GM12873 (cell line): ENCODE measurements at regions not wholly inside any gene's neighbourhood (a gene's known extent, or its start where the extent isn't known, plus 50 kb on each side); places are given as distances from the start of the nearest gene placed in this dataset.

Experiments
- CTCF ChIP-seq: IDR thresholded peaks from 2 replicates; pipeline ENCODE4 v1.5.1; 2012; ENCODE audit warnings: low read depth, mild to moderate bottlenecking, moderate library complexity, low read length, control low read depth; ENCODE audit not compliant: insufficient read depth; ENCODE audit errors: missing control alignments

GRCh38 chr5:133896873-133897272, 71.6 kb downstream of the C5orf15 start:
- TF ChIP-seq CTCF = no peak

GRCh38 chr5:133895979-133896845, 72.2 kb downstream of the C5orf15 start:
- no peak for TF ChIP-seq CTCF

- TF ChIP-seq CTCF = no peak
Observed at GRCh38 chr5:133894143-133894542, 74.3 kb downstream of the C5orf15 start.

- TF ChIP-seq CTCF = peak; percentile 17
Observed at GRCh38 chr5:133892774-133893173, 75.7 kb downstream of the C5orf15 start.

- TF ChIP-seq CTCF = no peak
Observed at GRCh38 chr5:133892306-133892705, 76.1 kb downstream of the C5orf15 start.

GRCh38 chr5:133891390-133891789, 77.0 kb downstream of the C5orf15 start:
- no peak for TF ChIP-seq CTCF

- TF ChIP-seq CTCF = no peak
Observed at GRCh38 chr5:133890776-133891280, 77.6 kb downstream of the C5orf15 start.
